ENCODE measurements at regions not wholly inside any gene's neighbourhood (a gene's known extent, or its start where the extent isn't known, plus 50 kb on each side); places are given as distances from the start of the nearest gene placed in this dataset.

GRCh38 chr15:20376872-20377271, 164.7 kb downstream of the GOLGA6L6 start:
- TF ChIP-seq, protein P1, sequence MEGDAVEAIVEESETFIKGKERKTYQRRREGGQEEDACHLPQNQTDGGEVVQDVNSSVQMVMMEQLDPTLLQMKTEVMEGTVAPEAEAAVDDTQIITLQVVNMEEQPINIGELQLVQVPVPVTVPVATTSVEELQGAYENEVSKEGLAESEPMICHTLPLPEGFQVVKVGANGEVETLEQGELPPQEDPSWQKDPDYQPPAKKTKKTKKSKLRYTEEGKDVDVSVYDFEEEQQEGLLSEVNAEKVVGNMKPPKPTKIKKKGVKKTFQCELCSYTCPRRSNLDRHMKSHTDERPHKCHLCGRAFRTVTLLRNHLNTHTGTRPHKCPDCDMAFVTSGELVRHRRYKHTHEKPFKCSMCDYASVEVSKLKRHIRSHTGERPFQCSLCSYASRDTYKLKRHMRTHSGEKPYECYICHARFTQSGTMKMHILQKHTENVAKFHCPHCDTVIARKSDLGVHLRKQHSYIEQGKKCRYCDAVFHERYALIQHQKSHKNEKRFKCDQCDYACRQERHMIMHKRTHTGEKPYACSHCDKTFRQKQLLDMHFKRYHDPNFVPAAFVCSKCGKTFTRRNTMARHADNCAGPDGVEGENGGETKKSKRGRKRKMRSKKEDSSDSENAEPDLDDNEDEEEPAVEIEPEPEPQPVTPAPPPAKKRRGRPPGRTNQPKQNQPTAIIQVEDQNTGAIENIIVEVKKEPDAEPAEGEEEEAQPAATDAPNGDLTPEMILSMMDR (conservative IDR thresholded peaks at IDR 0.05; ENCODE audit: low read depth, low read length): no peak
- no peak for TF ChIP-seq EZH2 (IDR thresholded peaks at IDR 0.05; ENCODE audit: low read length, unreplicated experiment)
- no peak for TF ChIP-seq EZH2phosphoT487 (IDR thresholded peaks at IDR 0.05; ENCODE audit: borderline replicate concordance, low read length)
